ENCODE measurements at regions not wholly inside any gene's neighbourhood (a gene's known extent, or its start where the extent isn't known, plus 50 kb on each side); places are given as distances from the start of the nearest gene placed in this dataset.

DNA sequence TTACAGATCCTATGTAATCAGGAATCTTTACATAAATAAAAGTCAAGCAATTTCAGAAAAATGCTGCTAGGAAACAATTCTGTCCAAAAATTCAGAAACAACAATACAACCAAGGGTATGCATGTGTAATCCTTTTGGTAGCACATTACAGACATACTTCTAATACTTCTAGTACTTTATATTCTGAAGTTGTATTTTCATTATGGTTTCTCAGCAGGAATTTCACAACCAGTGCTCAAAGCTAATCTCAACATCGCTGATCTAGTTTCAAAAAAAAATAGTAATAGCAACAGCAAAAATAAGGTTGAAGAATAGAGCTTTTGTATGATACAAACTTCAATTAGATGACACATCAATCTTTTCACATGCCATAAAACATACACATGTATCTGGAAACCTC, 545.2 kb downstream of the LTN1 start:
- no peak for DNase-seq

DNA sequence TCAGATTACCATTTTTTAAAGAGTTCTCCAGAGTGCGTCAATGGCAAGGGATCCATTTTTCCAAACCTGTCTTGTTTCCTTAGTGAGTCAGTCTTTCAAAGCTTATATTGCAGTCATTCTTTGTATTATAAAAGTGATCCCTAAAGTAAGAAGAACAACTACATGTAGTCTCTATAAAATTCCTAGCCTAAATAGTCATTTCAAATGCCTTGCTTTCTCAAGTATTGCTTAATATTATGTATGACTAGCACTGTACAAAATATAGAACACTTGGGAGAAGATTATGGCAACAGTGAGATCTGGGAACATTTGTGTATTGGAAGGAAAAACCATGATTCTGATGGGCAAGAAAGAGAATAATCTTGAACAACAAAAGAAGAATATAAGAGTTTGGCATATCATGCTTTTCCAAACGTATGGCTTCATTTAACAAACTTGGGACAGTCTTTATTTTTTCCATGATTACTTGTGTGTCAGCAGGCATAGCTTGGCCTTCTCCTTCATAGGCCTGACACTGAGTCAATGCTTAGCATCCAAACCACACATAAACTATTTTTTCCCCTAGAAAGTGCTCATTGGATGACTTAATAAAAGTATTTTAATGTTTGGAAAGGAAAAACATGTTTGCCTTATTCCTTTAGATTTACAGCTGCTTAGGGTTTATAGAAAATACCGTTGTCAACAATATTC, 547.4 kb downstream of the LTN1 start:
- no peak for DNase-seq

DNA sequence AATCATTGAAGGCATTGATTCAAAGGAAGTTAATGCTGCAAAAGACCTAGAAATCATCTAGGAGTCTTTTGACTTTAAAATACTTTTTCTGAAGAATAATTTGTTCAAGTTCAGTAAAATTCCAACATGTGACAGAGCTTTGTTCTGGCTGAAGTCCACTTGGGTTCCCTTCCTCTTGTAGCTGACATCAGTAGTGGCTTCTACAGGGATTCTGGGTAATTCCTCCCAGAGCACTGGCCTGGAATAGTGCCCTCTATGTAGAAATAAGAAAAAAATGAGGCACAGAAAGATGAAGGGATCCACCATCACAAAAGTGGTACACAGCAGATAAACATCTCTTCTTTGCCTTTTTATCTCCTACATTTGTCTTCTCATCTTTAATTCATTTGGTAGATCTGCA, 548.1 kb downstream of the LTN1 start:
- no peak for DNase-seq

DNA sequence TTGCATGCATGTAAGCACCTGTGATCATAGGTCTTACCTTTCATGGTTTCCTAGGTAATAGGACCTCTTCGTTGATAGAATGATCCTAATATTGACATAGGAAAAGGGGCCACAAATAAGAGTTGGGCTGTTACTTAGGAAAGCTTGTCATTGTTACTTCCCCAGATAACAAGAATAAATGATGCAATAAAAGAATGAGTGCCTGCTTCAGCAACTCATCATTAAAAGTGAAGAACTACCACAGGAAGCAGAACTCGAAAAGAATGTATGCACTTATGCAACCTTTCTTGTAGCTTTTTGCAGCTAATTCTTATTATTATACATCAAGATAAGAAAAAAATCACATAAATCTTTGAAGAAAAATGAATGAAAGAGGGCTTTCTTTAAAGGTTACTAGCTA, 548.6 kb downstream of the LTN1 start:
- no peak for DNase-seq

DNA sequence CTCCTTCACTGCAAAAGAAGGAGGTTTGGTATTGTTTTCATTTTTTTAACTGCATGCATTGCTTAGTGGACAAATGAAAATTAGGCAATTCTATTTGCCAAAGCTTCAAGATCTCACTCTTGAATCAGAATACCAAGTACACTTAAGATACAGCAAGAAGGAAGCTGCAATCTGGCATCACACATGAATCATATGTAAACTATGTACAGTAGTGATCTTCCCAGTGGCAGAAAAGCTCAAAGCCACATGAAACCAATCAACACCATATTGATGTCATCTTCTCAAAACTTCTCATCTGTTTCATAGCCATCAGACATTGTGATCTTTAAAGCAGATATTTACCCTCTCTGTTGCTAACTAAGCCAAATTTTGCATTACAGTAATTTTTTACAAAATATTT, 550.1 kb downstream of the LTN1 start:
- no peak for DNase-seq

DNA sequence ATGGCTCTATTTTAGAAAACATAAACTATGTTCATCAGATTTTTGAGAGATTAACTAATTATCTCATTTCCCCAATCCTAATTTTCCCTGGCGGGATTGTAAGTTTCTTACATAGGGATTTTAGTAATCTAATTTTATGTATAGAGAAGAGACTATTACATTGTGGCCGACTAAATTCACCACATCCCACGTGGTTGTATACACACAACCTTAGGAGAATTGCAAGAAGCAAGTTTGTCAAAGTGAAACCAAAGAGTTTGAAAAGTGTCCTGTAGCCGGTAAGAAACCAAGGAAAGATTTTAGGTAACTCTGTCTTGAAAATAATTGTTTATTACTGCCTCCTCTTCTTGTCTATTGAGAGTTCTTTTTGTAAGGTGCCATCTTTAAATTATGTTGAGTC, 550.6 kb downstream of the LTN1 start:
- no peak for DNase-seq

DNA sequence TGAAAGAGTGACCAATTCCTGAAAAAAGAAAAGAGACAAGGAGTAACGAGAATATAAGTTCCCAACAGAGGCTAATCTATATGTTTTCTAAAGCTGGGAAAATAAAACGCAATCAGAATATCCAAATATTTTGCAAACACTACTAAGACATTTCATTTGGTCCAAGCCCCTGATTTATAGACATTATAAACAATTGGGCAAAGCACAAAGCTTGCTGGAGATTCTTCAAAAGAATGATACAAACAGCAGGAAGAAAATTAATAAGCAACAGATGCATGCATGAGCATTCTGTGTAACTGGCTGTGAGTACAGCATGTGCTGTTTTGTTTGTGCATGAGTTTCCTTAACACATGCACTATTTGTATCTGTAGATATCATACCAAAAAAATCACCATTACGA, 552.9 kb downstream of the LTN1 start:
- DNase-seq: no peak

DNA sequence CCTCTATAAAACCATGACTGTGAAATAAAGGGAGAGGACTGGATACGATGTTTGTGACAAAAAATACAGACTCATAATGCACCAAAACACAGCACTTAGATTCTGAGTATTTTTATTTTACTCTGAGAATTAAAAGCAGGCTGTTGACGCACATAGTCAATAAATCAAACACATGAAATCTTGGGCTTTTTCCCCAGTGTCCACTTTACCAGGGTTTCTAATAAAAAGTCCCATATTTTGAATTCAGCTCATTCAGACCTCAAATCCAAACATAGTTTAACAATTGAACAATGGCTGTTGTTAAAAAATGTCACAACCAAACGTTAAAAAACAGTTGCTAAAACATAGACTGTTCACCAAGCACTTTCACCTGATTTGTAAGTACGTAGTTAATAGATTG, 553.4 kb downstream of the LTN1 start:
- no peak for DNase-seq

DNA sequence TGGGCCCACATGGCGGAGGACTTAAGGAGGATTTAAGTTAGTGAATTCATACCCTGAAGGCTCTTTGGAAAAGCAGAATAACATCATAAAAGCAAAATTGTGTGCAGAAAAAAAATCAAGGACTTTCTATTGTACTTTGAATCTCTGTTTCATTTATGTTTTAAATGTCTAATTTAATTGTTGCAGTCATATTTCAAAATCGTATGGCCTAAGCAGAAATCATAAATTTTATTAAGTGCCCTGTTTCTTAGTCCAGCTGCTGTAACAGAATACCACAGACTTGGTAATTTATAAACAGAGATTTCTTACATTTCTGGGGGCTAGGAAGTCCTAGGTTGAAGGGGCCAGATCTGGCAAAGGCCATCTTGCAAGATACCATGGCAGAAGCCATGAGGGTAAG, 555.6 kb downstream of the LTN1 start:
- no peak for DNase-seq

DNA sequence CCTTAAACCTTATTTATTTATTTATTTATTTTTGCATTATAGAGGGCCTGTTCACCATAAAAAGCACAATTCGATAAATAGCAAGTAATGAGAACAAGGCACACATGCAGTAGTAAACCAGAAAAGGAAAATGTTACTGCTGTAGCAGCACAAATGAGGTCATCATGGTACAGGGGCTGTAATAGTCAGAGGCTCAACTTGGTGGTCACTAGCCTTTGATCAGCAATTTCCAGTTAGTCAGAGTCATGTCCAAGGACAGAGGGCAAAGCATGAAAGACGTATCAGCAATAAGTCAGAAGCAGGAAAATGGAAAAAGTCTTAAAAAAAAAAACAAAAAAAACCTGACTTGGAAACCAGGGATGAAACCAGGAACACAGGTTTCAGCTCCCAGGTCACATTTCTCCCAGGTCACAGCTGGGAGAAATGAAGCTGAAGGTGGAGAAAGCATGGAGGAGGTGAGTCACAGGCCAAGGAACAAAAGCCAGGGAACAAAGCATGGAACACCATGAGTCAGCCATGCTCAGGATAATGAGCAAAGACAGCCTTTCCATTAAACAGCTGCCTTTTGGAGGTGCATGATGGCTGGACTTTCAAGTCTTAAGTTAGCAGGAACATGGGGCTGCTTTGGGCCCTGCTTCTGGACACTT, 556.3 kb downstream of the LTN1 start:
- no peak for DNase-seq

DNA sequence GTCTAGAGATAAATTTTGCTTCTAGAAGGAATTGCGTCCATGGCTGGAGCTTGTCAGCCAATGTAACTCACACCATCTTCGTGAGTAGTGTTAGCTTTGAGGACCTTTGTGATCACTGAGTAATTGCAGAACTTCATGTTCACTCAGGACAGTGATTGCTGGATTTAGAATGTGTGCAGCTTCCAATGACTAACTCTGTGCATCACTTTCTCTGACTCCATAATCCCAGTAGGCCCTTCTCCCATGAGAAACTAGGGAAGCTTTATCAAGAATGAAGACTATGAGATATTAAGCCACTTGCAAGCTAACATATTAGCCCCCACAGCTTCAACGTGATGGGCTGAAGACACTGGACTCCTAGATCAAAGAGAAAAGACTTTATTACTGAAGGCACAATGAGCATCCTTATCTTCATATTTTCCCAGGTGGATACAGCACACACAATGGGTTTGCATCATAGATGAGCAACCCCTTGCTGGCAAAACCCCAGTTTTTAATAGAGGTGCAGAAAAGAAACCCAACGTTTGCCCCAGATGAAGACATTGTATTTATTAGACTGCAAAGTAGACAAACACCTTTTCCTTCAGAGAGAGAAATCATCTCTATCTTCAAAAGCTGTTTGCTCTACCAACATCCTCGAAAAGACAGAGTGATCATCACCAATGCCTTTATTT, 561.0 kb downstream of the LTN1 start:
- no peak for DNase-seq

DNA sequence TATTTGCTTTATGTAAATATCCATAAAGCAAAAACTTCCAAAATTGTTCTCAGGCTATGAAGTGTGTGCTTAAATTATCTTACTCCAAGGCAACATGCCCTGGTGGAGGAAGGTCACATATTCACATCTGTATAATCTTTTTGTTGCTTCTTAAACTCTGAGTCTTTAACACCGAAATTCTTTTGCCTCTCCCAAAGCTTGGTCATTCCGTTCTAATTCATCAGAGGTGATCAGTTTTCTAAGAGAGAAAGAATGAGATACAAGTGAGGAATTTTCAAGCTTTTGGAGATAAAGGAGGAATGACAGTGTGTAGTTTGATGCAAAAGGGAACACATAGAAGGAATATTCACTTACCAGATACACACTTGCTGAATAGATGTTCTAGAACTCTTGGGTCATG, 561.7 kb downstream of the LTN1 start:
- no peak for DNase-seq

DNA sequence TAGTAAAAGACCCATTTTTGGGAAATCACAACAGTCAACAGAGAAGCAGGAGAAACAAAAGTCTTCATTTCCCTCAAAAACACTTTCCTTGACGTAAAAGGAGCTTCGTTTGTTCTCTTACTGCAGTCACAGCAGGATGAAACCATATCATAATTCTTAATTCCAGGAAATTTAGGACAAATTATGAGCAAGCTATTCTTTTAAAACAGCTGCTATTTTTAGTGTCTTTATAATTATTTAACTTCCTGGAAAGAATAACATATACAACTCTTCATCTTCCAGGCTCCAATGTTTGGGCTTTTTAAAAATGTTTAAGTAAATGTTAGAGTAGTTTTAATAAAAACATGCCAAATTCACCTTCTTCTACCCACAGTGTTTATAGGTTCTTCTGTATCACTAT, 563.5 kb downstream of the LTN1 start:
- DNase-seq: no peak

DNA sequence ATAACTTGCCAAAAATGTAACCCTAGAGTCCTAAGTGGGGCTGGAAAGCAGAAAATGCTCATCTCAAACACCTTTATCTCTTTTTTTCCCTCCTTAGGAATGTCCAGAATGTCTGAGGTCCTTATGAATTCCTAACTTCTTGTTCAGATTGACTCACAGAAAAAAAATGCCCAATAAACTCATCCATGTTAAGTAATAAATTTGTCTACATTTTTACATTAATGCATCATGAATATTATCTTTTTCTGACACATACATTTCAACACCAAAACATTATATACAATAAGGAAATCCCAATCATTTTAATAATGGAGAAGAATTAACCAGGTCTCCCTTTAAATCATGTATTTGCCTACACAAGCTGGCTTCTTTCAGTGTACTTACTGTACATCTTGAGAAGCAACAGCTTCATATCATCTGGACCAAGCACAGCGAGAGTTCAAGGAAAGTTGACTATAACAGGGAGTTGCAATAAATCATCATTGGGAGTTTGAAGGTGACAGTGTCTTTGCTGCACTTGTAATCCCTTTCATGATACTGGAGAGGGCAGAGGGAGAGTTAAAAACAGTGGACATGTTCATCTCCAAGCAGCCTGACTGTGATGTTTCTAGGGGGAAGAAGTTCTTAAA, 565.2 kb downstream of the LTN1 start:
- no peak for DNase-seq

DNA sequence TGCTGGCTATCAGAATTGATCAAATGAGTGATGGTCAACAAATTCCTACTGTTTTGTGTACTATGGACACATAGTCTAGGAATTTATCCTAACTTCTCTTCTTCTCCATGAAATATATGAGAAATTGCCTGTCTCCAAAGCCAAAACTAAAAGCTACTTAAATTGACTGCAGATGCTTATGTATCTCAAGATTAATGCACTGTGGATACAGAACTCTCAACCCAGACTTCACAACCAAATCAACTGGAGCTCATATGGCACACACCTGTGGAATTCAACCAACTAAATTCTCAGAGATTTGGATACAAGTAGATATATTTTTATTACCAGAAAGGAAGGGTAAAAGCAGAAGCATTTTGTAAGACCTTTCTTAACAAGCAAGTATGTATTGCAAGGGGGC, 566.1 kb downstream of the LTN1 start:
- DNase-seq: no peak

DNA sequence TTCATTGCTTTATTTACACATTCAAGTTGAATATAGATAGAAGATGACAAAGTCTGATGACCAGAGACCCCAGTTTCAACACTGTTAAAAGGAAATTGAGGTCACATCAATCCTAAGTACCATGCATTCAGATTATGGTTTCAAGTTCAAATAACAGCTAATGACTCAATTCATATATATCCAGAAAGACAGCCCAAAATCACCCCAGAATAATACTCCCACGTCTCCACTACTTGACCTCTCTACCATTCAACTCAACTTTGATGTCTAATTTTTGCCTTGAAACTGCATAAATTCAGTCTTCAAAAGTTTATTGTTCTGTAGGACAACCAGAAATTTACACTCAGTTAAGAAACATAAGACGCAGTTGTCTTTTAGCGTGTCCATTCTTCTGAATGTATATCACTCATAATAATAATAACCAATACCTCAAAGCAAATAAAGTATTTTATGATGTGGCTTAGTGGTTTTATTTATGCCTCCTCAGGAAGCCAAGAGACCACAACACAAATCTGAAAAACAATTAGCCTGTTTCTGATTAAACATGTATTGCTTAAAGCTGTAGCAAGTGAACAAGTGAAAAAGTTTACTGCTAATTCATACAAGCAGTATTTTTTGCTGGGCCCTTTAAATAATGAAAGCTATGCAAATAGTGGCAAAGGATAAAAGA, 569.0 kb downstream of the LTN1 start:
- no peak for DNase-seq

DNA sequence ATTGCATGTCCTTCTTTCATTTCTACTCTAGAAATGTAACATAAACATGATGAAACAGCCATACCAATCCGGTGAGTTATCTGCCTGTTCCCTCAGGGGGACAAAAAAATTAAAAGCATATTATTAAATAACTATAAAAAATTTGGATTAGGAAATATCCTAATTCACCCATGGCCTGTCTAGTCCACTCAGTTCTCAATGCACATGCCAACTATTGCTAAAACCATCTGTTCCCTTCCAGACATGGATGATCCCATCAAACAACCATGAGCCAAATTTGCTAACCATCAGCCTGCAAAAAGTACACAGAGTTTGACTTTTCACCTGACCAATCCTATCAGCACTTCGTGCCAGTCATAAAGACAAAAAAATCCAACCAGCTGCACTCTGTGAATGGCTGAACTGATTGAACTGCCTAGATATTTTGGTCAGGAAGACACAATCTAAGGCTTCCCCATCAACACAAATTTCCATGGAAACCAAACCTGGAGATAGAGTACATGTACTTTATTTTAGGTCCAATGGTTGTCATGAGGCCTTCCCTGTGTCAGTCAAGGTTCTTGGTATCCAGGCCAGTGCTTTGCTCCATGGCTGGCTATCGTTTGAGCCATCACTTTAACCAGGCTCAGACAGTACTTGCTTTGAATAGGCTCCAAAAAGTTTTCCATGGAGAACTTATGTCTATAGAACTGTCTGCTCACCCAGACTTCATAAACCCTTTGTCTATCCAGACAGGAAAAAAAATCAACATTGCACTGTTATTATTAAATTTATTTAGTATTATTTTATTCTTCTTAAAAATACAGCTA, 570.8 kb downstream of the LTN1 start:
- no peak for DNase-seq

DNA sequence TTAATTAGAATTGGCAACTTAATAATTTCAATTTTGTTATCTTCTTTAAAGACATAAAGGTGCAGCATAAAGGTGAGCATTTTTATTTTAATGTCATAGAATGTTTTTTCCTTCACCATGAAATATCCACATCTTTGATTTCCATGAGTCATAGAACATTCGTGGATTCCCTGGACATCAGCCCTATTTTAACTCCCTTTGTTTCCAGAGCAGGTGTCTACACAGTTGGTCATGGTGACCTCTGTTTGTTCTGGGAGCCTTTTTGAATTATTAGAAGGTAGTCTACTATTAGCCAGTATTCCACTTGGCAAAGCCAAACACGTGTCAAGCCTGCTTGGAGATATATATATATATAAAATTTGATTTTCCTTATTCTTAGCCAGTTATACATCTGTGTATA, 572.9 kb downstream of the LTN1 start:
- no peak for DNase-seq

DNA sequence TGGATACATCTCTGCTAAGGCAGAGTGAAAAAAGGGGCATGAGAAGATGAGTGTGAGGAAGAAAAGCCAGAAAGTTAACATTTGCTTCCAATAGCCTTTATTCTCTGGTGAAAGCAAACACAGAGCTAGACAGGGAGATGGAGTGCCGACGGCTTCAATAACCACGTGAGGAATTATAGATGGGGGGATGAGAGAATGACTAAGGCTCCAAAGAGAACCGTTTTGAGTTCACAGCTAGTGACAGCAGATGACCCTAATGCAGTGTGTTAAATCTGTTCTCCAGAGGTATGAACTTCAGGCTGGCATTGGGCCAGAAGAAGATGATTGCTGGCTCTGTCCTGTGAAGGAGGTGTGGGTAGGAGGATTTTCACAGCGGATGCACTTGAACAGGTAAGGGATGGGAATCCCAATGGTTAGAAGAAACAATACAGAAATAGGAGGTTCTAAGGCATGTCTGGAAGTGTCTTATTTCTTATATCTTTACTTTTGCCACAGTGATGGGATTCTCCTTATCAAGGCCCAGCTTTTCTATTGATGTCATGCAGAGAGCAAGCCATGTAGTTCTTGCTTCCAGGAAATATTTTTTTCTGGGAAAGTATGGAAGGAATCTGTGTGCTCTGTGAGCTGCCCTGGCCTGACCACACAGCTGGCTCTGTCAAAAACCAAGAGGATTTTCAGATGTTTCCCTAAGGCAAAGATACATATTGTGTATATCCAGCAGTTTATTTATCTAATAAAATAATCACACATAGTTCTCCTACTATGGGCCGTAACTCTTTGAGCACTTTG, 573.8 kb downstream of the LTN1 start:
- DNase-seq: no peak

DNA sequence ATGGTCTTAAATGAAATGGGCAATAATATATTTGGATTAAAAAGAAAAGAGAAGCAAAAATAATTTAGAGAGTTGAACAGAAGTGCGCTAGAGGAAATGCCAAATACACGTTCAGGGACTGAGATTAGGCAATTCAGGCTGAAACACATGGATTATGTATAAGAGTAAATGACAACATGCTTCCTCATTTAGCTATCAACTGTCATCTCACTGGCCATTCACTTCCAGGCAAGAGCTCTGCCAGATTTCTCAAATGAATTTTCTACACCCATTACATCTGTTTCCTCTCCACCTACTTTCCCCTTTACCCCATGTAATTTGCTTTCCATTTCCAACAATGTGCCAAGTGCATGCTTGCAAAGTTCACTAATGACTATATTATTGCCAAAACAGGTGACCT, 582.4 kb downstream of the LTN1 start:
- DNase-seq: peak; percentile 4

DNA sequence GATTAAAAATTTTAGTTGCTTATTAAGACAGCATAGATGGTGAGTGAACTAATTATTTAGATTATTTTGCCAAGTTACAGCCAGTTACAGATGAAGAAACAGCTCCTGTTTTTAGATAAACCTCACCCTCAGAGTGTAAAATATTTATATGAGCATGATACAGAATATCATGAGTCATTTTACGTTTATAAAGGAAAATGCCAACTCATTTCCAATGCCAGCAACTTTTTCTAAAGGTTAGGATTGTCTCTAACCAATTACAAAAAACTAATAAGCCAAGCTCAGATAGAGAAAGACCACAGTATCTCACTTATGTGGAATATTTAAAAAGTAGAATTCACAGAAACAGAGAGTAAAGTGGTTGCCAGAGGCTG, 590.1 kb downstream of the LTN1 start:
- DNase-seq: no peak

DNA sequence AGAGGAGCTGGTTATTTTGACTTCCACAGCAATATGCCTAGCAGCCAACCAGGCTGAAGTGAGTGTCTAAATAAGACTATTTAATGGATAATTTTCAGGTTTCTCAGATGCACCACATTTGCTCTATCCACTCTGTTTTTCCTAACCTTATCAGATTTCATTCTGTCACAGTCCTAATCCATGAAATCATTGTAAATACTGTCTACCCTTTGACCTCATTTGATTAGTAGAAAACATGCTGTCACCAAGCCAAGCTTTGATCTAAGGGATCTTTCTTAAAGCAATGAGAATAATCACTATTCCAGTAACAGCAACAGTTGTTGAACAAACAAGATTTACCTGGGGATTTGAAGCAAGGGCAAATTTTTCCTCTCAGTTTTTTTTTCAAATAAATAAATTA, 595.6 kb downstream of the LTN1 start:
- DNase-seq: no peak
